Neural crest cell (in vitro differentiated cells): ENCODE measurements at regions not wholly inside any gene's neighbourhood (a gene's known extent, or its start where the extent isn't known, plus 50 kb on each side); places are given as distances from the start of the nearest gene placed in this dataset.
"Not testable (repeated sequence)": the region's sequence is repeated elsewhere in the genome, so short reads cannot be mapped to it uniquely, and the experiment has no call there.

Experiments
- DNase-seq: peaks from one replicate; pipeline ENCODE4 v3.0.0; 2021; ENCODE audit warnings: low read depth, mixed read lengths, low spot score
- H3K27ac Mint-ChIP-seq: one replicate; pipeline ENCODE4 v1.8.0; 2021; ENCODE audit warnings: mild to moderate bottlenecking, mixed read lengths; ENCODE audit not compliant: unreplicated experiment
- H3K27me3 Mint-ChIP-seq: 2 replicates; pipeline ENCODE4 v1.8.0; 2021; ENCODE audit warnings: low read depth, mild to moderate bottlenecking, mixed read lengths
- H3K36me3 Mint-ChIP-seq: 2 replicates; pipeline ENCODE4 v1.8.0; 2021; ENCODE audit warnings: low read depth, mild to moderate bottlenecking, mixed read lengths
- H3K4me1 Mint-ChIP-seq: 2 replicates; pipeline ENCODE4 v1.8.0; 2021; ENCODE audit warnings: mixed read lengths
- H3K4me3 Mint-ChIP-seq: one replicate; pipeline ENCODE4 v1.8.0; 2021; ENCODE audit warnings: mild to moderate bottlenecking, mixed read lengths
- H3K9me3 Mint-ChIP-seq: 2 replicates; pipeline ENCODE4 v1.8.0; 2021; ENCODE audit warnings: mixed read lengths
- CTCF ChIP-seq: fragments of 200-600 bp; sonication (generic); conservative IDR thresholded peaks from 2 replicates; pipeline ENCODE4 v1.5.0; 2021; ENCODE audit warnings: antibody characterized with exemption, mild to moderate bottlenecking

GRCh38 chr14:105914738-105915385 lies 388.5 kb downstream of the TMEM121 start:
- H3K27ac Mint-ChIP-seq = no peak overlapping the region
- H3K27me3 Mint-ChIP-seq = no peaks in the 10 kb centered on the region
- H3K4me1 Mint-ChIP-seq = no peaks in the 10 kb centered on the region
- no peak overlapping the region for H3K4me3 Mint-ChIP-seq
- no peak for DNase-seq
- H3K36me3 Mint-ChIP-seq = peaks cover 4% of the 10 kb centered on the region
- TF ChIP-seq CTCF = no peak
- H3K9me3 Mint-ChIP-seq = peaks cover 5% of the 10 kb centered on the region

GRCh38 chr14:105915546-105915945 lies 389.2 kb downstream of the TMEM121 start:
- not testable (repeated sequence) for H3K9me3 Mint-ChIP-seq

GRCh38 chr14:105917136-105917932 lies 391.0 kb downstream of the TMEM121 start:
- not testable (repeated sequence) for H3K4me1 Mint-ChIP-seq, H3K9me3 Mint-ChIP-seq

More at GRCh38 chr14:105915546-105915945, 389.2 kb downstream of the TMEM121 start:
- H3K4me1 Mint-ChIP-seq, DNase-seq, H3K36me3 Mint-ChIP-seq, H3K4me3 Mint-ChIP-seq, H3K27ac Mint-ChIP-seq, H3K27me3 Mint-ChIP-seq: not testable (repeated sequence)

GRCh38 chr14:105917933-105918436 lies 391.6 kb downstream of the TMEM121 start:
- TF ChIP-seq CTCF = no peak
- Mint-ChIP-seq H3K36me3 (peaks cover 4% of the 10 kb centered on the region), H3K27me3 (no peaks in the 10 kb centered on the region), H3K27ac (no peak overlapping the region), H3K4me1 (no peaks in the 10 kb centered on the region), H3K4me3 (no peak overlapping the region), H3K9me3 (peaks cover 8% of the 10 kb centered on the region)
- DNase-seq = no peak

More at GRCh38 chr14:105917136-105917932, 391.0 kb downstream of the TMEM121 start:
- not testable (repeated sequence) for H3K27me3 Mint-ChIP-seq, H3K27ac Mint-ChIP-seq, H3K36me3 Mint-ChIP-seq, H3K4me3 Mint-ChIP-seq, DNase-seq

GRCh38 chr14:105918496-105919262 lies 392.3 kb downstream of the TMEM121 start:
- Mint-ChIP-seq H3K9me3 (peaks cover 8% of the 10 kb centered on the region), H3K27ac (no peak overlapping the region), H3K4me3 (no peak overlapping the region), H3K27me3 (no peaks in the 10 kb centered on the region), H3K4me1 (no peaks in the 10 kb centered on the region), H3K36me3 (peaks cover 4% of the 10 kb centered on the region)
- no peak for TF ChIP-seq CTCF
- DNase-seq = no peak

GRCh38 chr14:105919458-105920150 lies 393.2 kb downstream of the TMEM121 start:
- H3K4me3 Mint-ChIP-seq = no peak overlapping the region
- H3K4me1 Mint-ChIP-seq = no peaks in the 10 kb centered on the region
- no peak overlapping the region for H3K27ac Mint-ChIP-seq
- H3K36me3 Mint-ChIP-seq = peaks cover 7% of the 10 kb centered on the region
- peaks cover 11% of the 10 kb centered on the region for H3K9me3 Mint-ChIP-seq
- no peak for TF ChIP-seq CTCF
- no peak for DNase-seq
- H3K27me3 Mint-ChIP-seq = no peaks in the 10 kb centered on the region

- H3K4me1 Mint-ChIP-seq, H3K4me3 Mint-ChIP-seq, H3K27me3 Mint-ChIP-seq, H3K27ac Mint-ChIP-seq, DNase-seq, H3K36me3 Mint-ChIP-seq: not testable (repeated sequence)
- peaks cover 11% of the 10 kb centered on the region for H3K9me3 Mint-ChIP-seq
Measured at GRCh38 chr14:105920151-105920700, 393.8 kb downstream of the TMEM121 start.
